ENCODE measurements at regions not wholly inside any gene's neighbourhood (a gene's known extent, or its start where the extent isn't known, plus 50 kb on each side); places are given as distances from the start of the nearest gene placed in this dataset.

DNA sequence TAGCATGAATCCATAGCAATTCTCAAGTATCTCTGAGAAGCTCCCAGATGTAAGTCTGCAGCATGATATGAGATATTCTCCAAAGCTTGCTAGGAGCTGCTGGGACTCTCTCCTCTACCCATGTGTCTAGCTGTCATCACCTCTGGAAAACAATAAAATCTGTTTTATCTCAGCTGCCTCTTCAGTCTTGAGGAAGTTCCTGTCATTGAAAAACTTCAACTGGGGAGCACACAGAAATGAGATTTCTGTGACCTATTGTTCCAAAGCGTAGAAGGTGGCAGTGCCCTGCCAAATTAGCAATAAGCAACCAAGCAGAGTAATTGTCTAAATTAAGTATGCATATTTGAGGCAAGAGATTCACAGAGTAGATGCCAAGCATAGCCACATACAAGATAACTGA lies 1380.6 kb upstream of the RAG2 start (continued):
- TF ChIP-seq, protein P1, sequence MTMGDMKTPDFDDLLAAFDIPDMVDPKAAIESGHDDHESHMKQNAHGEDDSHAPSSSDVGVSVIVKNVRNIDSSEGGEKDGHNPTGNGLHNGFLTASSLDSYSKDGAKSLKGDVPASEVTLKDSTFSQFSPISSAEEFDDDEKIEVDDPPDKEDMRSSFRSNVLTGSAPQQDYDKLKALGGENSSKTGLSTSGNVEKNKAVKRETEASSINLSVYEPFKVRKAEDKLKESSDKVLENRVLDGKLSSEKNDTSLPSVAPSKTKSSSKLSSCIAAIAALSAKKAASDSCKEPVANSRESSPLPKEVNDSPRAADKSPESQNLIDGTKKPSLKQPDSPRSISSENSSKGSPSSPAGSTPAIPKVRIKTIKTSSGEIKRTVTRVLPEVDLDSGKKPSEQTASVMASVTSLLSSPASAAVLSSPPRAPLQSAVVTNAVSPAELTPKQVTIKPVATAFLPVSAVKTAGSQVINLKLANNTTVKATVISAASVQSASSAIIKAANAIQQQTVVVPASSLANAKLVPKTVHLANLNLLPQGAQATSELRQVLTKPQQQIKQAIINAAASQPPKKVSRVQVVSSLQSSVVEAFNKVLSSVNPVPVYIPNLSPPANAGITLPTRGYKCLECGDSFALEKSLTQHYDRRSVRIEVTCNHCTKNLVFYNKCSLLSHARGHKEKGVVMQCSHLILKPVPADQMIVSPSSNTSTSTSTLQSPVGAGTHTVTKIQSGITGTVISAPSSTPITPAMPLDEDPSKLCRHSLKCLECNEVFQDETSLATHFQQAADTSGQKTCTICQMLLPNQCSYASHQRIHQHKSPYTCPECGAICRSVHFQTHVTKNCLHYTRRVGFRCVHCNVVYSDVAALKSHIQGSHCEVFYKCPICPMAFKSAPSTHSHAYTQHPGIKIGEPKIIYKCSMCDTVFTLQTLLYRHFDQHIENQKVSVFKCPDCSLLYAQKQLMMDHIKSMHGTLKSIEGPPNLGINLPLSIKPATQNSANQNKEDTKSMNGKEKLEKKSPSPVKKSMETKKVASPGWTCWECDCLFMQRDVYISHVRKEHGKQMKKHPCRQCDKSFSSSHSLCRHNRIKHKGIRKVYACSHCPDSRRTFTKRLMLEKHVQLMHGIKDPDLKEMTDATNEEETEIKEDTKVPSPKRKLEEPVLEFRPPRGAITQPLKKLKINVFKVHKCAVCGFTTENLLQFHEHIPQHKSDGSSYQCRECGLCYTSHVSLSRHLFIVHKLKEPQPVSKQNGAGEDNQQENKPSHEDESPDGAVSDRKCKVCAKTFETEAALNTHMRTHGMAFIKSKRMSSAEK (CRISPR knock-in tag; IDR thresholded peaks at IDR 0.05; ENCODE audit: borderline replicate concordance): no peak
- TF ChIP-seq, protein P2, sequence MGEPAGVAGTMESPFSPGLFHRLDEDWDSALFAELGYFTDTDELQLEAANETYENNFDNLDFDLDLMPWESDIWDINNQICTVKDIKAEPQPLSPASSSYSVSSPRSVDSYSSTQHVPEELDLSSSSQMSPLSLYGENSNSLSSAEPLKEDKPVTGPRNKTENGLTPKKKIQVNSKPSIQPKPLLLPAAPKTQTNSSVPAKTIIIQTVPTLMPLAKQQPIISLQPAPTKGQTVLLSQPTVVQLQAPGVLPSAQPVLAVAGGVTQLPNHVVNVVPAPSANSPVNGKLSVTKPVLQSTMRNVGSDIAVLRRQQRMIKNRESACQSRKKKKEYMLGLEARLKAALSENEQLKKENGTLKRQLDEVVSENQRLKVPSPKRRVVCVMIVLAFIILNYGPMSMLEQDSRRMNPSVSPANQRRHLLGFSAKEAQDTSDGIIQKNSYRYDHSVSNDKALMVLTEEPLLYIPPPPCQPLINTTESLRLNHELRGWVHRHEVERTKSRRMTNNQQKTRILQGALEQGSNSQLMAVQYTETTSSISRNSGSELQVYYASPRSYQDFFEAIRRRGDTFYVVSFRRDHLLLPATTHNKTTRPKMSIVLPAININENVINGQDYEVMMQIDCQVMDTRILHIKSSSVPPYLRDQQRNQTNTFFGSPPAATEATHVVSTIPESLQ (CRISPR knock-in tag; IDR thresholded peaks at IDR 0.05): no peak
- no peak for TF ChIP-seq MYBL2 (CRISPR knock-in tag; IDR thresholded peaks at IDR 0.05)

GRCh38 chr11:37973941-37974340 lies 1375.9 kb upstream of the RAG2 start:
- no peak overlapping the region for H3K27ac Mint-ChIP-seq
- H3K9me3 Mint-ChIP-seq: peaks cover 72% of the 10 kb centered on the region
- ATAC-seq: no peak
- ChIA-PET POLR2A (no interaction called here), CTCF (no interaction called here)
- H3K36me3 Mint-ChIP-seq: peaks cover 45% of the 10 kb centered on the region
- DNase-seq (ENCODE audit: low spot score): no peak
- H3K4me3 Mint-ChIP-seq: no peak overlapping the region
- no peaks in the 10 kb centered on the region; the same call in none of the 2 replicates for H3K27me3 Mint-ChIP-seq (ENCODE audit: low read depth)
- H3K4me1 Mint-ChIP-seq: no peaks in the 10 kb centered on the region
- TF ChIP-seq GABPB1 (CRISPR knock-in tag; IDR thresholded peaks at IDR 0.05): no peak
- TF ChIP-seq CREB1 (CRISPR knock-in tag; IDR thresholded peaks at IDR 0.05): no peak
- TF ChIP-seq ZNF396 (CRISPR knock-in tag; IDR thresholded peaks at IDR 0.05; ENCODE audit: borderline replicate concordance): no peak
- TF ChIP-seq, protein P3, sequence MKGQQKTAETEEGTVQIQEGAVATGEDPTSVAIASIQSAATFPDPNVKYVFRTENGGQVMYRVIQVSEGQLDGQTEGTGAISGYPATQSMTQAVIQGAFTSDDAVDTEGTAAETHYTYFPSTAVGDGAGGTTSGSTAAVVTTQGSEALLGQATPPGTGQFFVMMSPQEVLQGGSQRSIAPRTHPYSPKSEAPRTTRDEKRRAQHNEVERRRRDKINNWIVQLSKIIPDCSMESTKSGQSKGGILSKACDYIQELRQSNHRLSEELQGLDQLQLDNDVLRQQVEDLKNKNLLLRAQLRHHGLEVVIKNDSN (CRISPR knock-in tag; IDR thresholded peaks at IDR 0.05): no peak
- TF ChIP-seq ZNF219 (CRISPR knock-in tag; IDR thresholded peaks at IDR 0.05; ENCODE audit: borderline replicate concordance): no peak
- no peak for TF ChIP-seq HMGA2 (CRISPR knock-in tag; IDR thresholded peaks at IDR 0.05)
- TF ChIP-seq FOXP4 (CRISPR knock-in tag; IDR thresholded peaks at IDR 0.05): no peak
- no peak for TF ChIP-seq JUN (CRISPR knock-in tag; IDR thresholded peaks at IDR 0.05)
- TF ChIP-seq USF2 (CRISPR knock-in tag; IDR thresholded peaks at IDR 0.05): no peak
- TF ChIP-seq, protein P4, sequence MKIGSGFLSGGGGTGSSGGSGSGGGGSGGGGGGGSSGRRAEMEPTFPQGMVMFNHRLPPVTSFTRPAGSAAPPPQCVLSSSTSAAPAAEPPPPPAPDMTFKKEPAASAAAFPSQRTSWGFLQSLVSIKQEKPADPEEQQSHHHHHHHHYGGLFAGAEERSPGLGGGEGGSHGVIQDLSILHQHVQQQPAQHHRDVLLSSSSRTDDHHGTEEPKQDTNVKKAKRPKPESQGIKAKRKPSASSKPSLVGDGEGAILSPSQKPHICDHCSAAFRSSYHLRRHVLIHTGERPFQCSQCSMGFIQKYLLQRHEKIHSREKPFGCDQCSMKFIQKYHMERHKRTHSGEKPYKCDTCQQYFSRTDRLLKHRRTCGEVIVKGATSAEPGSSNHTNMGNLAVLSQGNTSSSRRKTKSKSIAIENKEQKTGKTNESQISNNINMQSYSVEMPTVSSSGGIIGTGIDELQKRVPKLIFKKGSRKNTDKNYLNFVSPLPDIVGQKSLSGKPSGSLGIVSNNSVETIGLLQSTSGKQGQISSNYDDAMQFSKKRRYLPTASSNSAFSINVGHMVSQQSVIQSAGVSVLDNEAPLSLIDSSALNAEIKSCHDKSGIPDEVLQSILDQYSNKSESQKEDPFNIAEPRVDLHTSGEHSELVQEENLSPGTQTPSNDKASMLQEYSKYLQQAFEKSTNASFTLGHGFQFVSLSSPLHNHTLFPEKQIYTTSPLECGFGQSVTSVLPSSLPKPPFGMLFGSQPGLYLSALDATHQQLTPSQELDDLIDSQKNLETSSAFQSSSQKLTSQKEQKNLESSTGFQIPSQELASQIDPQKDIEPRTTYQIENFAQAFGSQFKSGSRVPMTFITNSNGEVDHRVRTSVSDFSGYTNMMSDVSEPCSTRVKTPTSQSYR (CRISPR knock-in tag; IDR thresholded peaks at IDR 0.05): no peak
- TF ChIP-seq, protein P5, sequence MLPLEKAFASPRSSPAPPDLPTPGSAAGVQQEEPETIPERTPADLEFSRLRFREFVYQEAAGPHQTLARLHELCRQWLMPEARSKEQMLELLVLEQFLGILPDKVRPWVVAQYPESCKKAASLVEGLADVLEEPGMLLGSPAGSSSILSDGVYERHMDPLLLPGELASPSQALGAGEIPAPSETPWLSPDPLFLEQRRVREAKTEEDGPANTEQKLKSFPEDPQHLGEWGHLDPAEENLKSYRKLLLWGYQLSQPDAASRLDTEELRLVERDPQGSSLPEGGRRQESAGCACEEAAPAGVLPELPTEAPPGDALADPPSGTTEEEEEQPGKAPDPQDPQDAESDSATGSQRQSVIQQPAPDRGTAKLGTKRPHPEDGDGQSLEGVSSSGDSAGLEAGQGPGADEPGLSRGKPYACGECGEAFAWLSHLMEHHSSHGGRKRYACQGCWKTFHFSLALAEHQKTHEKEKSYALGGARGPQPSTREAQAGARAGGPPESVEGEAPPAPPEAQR (CRISPR knock-in tag; IDR thresholded peaks at IDR 0.05): no peak
- TF ChIP-seq ZBTB21 (CRISPR knock-in tag; IDR thresholded peaks at IDR 0.05; ENCODE audit: borderline replicate concordance): no peak
- no peak for TF ChIP-seq ZNF423 (CRISPR knock-in tag; IDR thresholded peaks at IDR 0.05)
- TF ChIP-seq, protein P6, sequence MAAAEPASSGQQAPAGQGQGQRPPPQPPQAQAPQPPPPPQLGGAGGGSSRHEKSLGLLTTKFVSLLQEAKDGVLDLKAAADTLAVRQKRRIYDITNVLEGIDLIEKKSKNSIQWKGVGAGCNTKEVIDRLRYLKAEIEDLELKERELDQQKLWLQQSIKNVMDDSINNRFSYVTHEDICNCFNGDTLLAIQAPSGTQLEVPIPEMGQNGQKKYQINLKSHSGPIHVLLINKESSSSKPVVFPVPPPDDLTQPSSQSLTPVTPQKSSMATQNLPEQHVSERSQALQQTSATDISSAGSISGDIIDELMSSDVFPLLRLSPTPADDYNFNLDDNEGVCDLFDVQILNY (CRISPR knock-in tag; IDR thresholded peaks at IDR 0.05): no peak
- no peak for TF ChIP-seq CTCF (IDR thresholded peaks at IDR 0.05)
- no peak for TF ChIP-seq GRHL2 (CRISPR knock-in tag; IDR thresholded peaks at IDR 0.05; ENCODE audit: insufficient replicate concordance, severe bottlenecking)

Measured in WTC11 (cell line).